GM21576 (cell line): ENCODE measurements at regions not wholly inside any gene's neighbourhood (a gene's known extent, or its start where the extent isn't known, plus 50 kb on each side); places are given as distances from the start of the nearest gene placed in this dataset.
"Not testable (repeated sequence)": the region's sequence is repeated elsewhere in the genome, so short reads cannot be mapped to it uniquely, and the experiment has no call there.

Experiments
- ATAC-seq: cut with Tn5 transposase; IDR thresholded peaks from one replicate; pipeline ENCODE4 v1.9.1; 2021; ENCODE audit warnings: mild to moderate bottlenecking, moderate library complexity; ENCODE audit not compliant: unreplicated experiment

- not testable (repeated sequence) for ATAC-seq
Measured at GRCh38 chr2:110291909-110292579, 79.7 kb upstream of the MTLN start.

GRCh38 chr2:110287817-110288216 lies 75.5 kb upstream of the MTLN start:
- ATAC-seq = not testable (repeated sequence)

GRCh38 chr2:110287253-110287652 lies 74.9 kb upstream of the MTLN start:
- not testable (repeated sequence) for ATAC-seq

GRCh38 chr2:110285002-110285401 lies 72.7 kb upstream of the MTLN start:
- ATAC-seq = not testable (repeated sequence)

- not testable (repeated sequence) for ATAC-seq
Measured at GRCh38 chr2:110280804-110281203, 68.5 kb upstream of the MTLN start.

- ATAC-seq = not testable (repeated sequence)
Measured at GRCh38 chr2:110277054-110277453, 64.7 kb upstream of the MTLN start.

- not testable (repeated sequence) for ATAC-seq
Measured at GRCh38 chr2:110276092-110276491, 63.7 kb upstream of the MTLN start.

GRCh38 chr2:110269674-110270073 lies 57.3 kb upstream of the MTLN start:
- ATAC-seq = not testable (repeated sequence)

GRCh38 chr2:110267828-110268407 lies 55.6 kb upstream of the MTLN start:
- not testable (repeated sequence) for ATAC-seq

GRCh38 chr2:110264804-110265203 lies 52.5 kb upstream of the MTLN start:
- not testable (repeated sequence) for ATAC-seq

GRCh38 chr2:110264076-110264681 lies 51.8 kb upstream of the MTLN start:
- ATAC-seq = not testable (repeated sequence)

- not testable (repeated sequence) for ATAC-seq
Measured at GRCh38 chr2:110263462-110263861, 51.1 kb upstream of the MTLN start.
